ENCODE measurements at regions not wholly inside any gene's neighbourhood (a gene's known extent, or its start where the extent isn't known, plus 50 kb on each side); places are given as distances from the start of the nearest gene placed in this dataset.

DNA sequence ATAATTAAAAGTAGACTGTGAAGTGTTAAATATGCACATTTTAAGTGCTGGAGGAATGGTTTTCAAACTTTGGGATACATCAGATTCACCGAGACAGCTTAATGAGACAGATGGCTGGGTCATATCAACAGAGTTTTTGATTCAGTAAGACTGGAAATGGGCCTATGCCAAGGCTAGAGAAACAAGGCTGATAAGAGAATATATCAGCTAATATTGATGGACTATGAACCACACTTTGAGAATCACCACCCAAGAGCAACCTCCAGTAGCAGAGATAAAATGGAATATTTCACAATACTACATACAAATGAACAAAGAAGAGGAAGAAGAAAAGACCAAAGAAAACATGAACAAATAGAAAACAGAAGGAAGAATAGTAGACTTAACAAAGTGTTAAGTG lies 450.2 kb upstream of the KLHL29 start:
- Histone ChIP-seq H3K27me3 (ENCODE audit: control insufficient read depth in 1 of 2, insufficient read depth in 2 of 2, low read length in 2 of 2) (no peaks in the 10 kb centered on the region), H3K4me3 (ENCODE audit: low read depth in 1 of 2, low read length in 2 of 2) (no peak overlapping the region), H3K27ac (ENCODE audit: low read depth, low read length) (no peak overlapping the region), H3K36me3 (ENCODE audit: insufficient read depth, low read length) (no peaks in the 10 kb centered on the region), H3K9me3 (ENCODE audit: low read length) (no peaks in the 10 kb centered on the region), H3K4me1 (ENCODE audit: insufficient read depth, low read length) (no peaks in the 10 kb centered on the region), H3K9ac (ENCODE audit: low read length) (no peak overlapping the region)

DNA sequence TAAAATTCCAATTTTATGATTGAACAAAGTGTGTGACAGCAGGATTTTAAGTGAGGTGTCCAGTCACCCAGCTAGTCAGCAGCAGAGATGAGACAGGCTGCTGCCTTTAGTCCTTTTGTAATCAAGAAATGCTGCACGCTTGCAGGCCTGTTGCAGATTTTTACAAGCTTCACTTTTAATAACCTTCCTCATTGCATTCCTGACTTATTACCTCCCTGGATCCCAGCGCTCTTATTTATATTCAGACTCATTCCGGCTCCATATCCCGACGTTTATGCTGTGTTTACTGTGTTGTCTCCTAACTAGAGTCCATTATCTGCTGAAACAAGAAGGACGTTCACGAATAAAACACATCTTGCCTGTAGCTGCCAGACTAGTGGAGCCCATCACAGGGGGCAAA lies 442.5 kb upstream of the KLHL29 start:
- Histone ChIP-seq H3K4me1 (ENCODE audit: insufficient read depth, low read length) (no peaks in the 10 kb centered on the region), H3K27me3 (ENCODE audit: control insufficient read depth in 1 of 2, insufficient read depth in 2 of 2, low read length in 2 of 2) (no peaks in the 10 kb centered on the region), H3K36me3 (ENCODE audit: insufficient read depth, low read length) (no peaks in the 10 kb centered on the region), H3K9ac (ENCODE audit: low read length) (no peak overlapping the region), H3K27ac (ENCODE audit: low read depth, low read length) (no peak overlapping the region), H3K9me3 (ENCODE audit: low read length) (no peaks in the 10 kb centered on the region), H3K4me3 (ENCODE audit: low read depth in 1 of 2, low read length in 2 of 2) (no peak overlapping the region)

DNA sequence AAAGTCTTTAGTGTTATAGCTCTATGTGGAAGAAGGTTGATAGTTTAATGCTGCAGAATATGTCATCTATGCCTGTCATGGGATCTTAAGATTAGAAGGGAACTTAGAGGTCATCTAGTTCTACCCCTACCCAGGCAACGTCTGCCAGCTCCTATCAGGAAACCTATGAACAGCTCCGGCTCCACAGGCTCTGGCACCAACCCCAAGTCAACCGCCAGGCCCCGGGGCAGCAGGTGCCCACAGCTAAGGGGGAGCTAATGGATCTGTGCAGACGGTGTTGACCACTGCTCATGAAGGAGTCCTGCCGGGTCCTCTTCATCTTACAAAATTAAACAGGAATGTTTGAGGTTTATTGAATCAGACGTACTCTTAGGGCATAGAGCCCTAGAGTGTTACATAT lies 440.8 kb upstream of the KLHL29 start:
- no peaks in the 10 kb centered on the region for H3K4me1 ChIP-seq (ENCODE audit: insufficient read depth, low read length)
- H3K9ac ChIP-seq (ENCODE audit: low read length), result no peak overlapping the region
- no peaks in the 10 kb centered on the region for H3K36me3 ChIP-seq (ENCODE audit: insufficient read depth, low read length)
- no peaks in the 10 kb centered on the region for H3K27me3 ChIP-seq (ENCODE audit: control insufficient read depth in 1 of 2, insufficient read depth in 2 of 2, low read length in 2 of 2)
- H3K4me3 ChIP-seq (ENCODE audit: low read depth in 1 of 2, low read length in 2 of 2), result no peak overlapping the region
- no peak overlapping the region for H3K27ac ChIP-seq (ENCODE audit: low read depth, low read length)
- H3K9me3 ChIP-seq (ENCODE audit: low read length), result no peaks in the 10 kb centered on the region

DNA sequence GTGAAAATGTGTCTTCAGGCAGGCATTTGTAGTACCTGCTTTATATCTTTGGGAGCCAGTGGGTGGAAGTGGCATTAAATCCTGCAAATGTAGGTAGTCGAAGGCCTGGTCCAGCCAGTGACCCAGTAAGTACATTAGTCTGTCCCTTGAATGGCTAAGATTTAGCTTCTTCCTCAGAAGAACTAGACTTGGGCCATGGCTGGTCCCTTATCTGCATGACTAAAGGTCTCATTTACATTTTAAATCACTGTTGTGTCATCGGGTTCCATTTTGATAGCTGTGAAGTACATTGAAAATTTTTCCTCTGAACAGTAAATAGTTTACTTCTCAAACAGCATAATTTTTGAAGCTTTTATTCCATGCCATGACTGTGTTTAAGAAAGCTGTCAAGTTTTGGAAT lies 438.4 kb upstream of the KLHL29 start:
- no peak overlapping the region for H3K27ac ChIP-seq (ENCODE audit: low read depth, low read length)
- H3K9ac ChIP-seq (ENCODE audit: low read length), result no peak overlapping the region
- H3K9me3 ChIP-seq (ENCODE audit: low read length), result no peaks in the 10 kb centered on the region
- H3K4me1 ChIP-seq (ENCODE audit: insufficient read depth, low read length), result no peaks in the 10 kb centered on the region
- no peaks in the 10 kb centered on the region for H3K36me3 ChIP-seq (ENCODE audit: insufficient read depth, low read length)
- no peak overlapping the region for H3K4me3 ChIP-seq (ENCODE audit: low read depth in 1 of 2, low read length in 2 of 2)
- H3K27me3 ChIP-seq (ENCODE audit: control insufficient read depth in 1 of 2, insufficient read depth in 2 of 2, low read length in 2 of 2), result no peaks in the 10 kb centered on the region

DNA sequence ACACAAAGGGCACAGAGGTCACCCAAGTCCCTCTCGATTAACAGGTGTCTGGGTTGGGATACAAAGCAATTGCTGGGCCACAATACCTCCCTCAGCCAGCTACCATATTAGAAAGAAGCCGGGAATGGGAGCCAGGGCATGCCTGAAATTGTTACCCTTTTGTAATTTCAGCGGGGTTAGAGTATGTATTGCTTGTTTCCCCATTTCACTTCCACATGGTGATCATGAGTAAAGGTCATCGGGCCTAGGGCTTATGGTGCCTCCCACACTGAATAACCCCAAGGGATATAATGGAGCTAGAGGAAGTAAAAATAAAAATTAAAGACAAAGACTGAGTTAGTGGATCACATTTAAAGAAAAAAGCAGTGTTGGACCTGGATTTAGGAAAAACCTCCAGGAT lies 437.2 kb upstream of the KLHL29 start:
- H3K9me3 ChIP-seq (ENCODE audit: low read length), result no peaks in the 10 kb centered on the region
- no peak overlapping the region for H3K27ac ChIP-seq (ENCODE audit: low read depth, low read length)
- H3K9ac ChIP-seq (ENCODE audit: low read length), result no peak overlapping the region
- no peak overlapping the region for H3K4me3 ChIP-seq (ENCODE audit: low read depth in 1 of 2, low read length in 2 of 2)
- H3K4me1 ChIP-seq (ENCODE audit: insufficient read depth, low read length), result peaks cover 5% of the 10 kb centered on the region
- H3K27me3 ChIP-seq (ENCODE audit: control insufficient read depth in 1 of 2, insufficient read depth in 2 of 2, low read length in 2 of 2), result no peaks in the 10 kb centered on the region
- no peaks in the 10 kb centered on the region for H3K36me3 ChIP-seq (ENCODE audit: insufficient read depth, low read length)

DNA sequence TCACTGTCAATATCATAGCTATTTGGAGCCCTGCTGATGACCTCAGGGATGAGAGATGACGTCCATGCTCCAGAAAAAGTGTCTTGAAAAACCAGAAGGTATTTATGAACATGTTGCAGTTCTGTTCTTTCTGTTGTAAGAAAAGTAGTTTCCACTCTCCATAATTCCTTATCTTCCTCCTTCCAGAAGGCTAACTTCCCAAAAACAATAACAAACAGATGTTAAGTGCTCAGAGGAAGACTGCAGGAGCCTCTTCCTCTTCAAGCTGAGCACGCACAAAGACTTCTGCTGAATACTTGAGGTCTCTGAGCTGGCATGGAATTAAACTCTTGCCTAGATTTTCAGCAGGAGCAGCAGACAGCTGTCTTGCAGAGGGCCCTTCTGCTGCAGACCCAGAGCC lies 434.5 kb upstream of the KLHL29 start:
- Histone ChIP-seq H3K27me3 (ENCODE audit: control insufficient read depth in 1 of 2, insufficient read depth in 2 of 2, low read length in 2 of 2) (no peaks in the 10 kb centered on the region), H3K27ac (ENCODE audit: low read depth, low read length) (no peak overlapping the region), H3K36me3 (ENCODE audit: insufficient read depth, low read length) (no peaks in the 10 kb centered on the region), H3K4me3 (ENCODE audit: low read depth in 1 of 2, low read length in 2 of 2) (no peak overlapping the region), H3K9me3 (ENCODE audit: low read length) (no peaks in the 10 kb centered on the region), H3K9ac (ENCODE audit: low read length) (no peak overlapping the region), H3K4me1 (ENCODE audit: insufficient read depth, low read length) (peaks cover 12% of the 10 kb centered on the region)

DNA sequence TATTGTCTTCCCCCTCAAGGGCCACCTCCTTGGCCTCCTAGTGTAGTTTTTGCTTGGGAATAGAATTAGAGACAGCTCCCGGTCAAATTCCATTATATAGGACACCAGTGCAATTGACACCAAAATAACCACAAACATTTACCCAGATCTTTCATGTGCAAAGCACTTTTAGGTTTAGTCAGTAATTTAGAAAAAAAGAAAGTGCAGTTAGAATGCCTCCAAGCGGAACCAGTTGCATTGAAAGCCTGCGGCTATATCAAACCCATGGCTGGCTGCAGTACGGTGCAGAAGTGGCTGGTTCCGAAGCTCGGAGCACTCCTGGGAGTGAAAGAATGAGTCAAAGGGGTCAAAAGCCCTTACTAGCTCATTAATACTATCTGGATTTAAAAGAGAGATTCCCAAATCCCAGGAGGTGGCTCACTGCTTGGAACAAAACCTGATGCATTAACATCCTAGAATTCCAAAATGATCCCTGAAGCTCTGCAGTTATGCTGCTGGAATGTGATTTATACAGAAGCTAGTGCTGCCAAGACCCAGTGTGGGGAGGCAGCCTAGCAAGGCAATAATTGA lies 432.2 kb upstream of the KLHL29 start:
- Histone ChIP-seq H3K4me1 (ENCODE audit: insufficient read depth, low read length) (peaks cover 12% of the 10 kb centered on the region), H3K27ac (ENCODE audit: low read depth, low read length) (no peak overlapping the region), H3K9ac (ENCODE audit: low read length) (no peak overlapping the region), H3K9me3 (ENCODE audit: low read length) (no peaks in the 10 kb centered on the region), H3K36me3 (ENCODE audit: insufficient read depth, low read length) (no peaks in the 10 kb centered on the region), H3K27me3 (ENCODE audit: control insufficient read depth in 1 of 2, insufficient read depth in 2 of 2, low read length in 2 of 2) (no peaks in the 10 kb centered on the region), H3K4me3 (ENCODE audit: low read depth in 1 of 2, low read length in 2 of 2) (peak overlapping the region in 1 of 2 donors; percentile 20)

DNA sequence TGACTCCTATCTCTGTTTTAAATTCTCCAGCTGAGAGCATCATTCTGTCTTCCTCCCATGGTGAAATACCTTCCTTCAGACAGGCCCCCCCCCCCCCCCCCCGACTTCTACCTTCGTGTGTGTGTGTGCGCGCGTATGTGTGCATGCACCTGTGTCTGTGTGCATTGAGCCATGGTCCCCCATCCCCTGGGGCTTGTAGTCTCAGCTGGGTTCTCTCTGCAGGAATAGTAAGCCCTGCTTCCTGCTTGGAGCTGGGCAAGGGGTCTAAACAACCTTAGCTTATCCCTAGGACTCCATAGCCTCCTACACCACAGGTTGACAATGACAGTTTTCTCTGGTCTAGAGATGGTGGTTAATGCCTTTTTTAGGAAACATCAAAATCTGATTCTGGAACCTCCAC lies 427.5 kb upstream of the KLHL29 start:
- Histone ChIP-seq H3K27ac (ENCODE audit: low read depth, low read length) (no peak overlapping the region), H3K4me3 (ENCODE audit: low read depth in 1 of 2, low read length in 2 of 2) (no peak overlapping the region), H3K9ac (ENCODE audit: low read length) (no peak overlapping the region), H3K9me3 (ENCODE audit: low read length) (no peaks in the 10 kb centered on the region), H3K36me3 (ENCODE audit: insufficient read depth, low read length) (no peaks in the 10 kb centered on the region), H3K4me1 (ENCODE audit: insufficient read depth, low read length) (peaks cover 10% of the 10 kb centered on the region), H3K27me3 (ENCODE audit: control insufficient read depth in 1 of 2, insufficient read depth in 2 of 2, low read length in 2 of 2) (no peaks in the 10 kb centered on the region)

DNA sequence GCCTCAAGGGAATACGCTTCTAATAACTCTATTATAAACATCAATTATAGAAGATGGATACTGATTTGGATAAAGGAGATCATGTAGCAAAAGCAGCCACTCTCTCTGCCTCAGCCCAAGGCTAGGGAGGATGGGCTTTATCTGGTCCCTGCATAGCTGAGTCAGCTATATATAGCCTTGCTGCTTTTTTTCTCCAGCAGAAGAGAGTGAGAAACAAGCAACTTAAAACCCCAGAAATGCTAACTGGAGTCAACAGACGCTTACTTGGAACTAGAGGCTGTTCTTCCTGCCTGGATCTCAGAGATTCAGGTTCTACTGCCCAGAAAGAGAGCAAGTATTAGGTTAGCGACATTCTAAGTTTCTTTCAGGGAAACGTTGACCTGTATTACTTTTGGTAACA lies 426.7 kb upstream of the KLHL29 start:
- H3K27ac ChIP-seq (ENCODE audit: low read depth, low read length), result no peak overlapping the region
- no peaks in the 10 kb centered on the region for H3K9me3 ChIP-seq (ENCODE audit: low read length)
- H3K4me3 ChIP-seq (ENCODE audit: low read depth in 1 of 2, low read length in 2 of 2), result no peak overlapping the region
- H3K27me3 ChIP-seq (ENCODE audit: control insufficient read depth in 1 of 2, insufficient read depth in 2 of 2, low read length in 2 of 2), result no peaks in the 10 kb centered on the region
- H3K4me1 ChIP-seq (ENCODE audit: insufficient read depth, low read length), result peaks cover 1% of the 10 kb centered on the region
- H3K9ac ChIP-seq (ENCODE audit: low read length), result no peak overlapping the region
- no peaks in the 10 kb centered on the region for H3K36me3 ChIP-seq (ENCODE audit: insufficient read depth, low read length)

DNA sequence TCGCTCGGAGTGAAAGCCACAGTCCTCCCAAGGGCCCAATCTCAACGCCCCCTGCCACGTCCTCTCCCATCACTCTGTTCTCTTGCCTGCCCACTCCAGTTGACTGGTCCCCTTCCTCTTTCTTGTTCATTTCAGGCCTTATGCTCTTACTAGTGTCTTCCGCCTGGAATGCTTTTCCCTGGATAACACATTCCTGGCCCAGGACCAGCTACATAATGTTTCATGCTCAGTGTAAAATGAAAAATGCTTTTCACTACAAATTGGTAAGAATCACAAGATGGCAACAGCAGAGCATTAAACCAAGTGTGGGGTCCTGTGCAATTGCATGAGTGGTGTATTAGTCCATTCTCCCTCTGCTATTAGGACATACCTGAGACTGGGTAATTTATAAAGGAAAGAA lies 417.2 kb upstream of the KLHL29 start:
- no peaks in the 10 kb centered on the region for H3K4me1 ChIP-seq (ENCODE audit: insufficient read depth, low read length)
- H3K27me3 ChIP-seq (ENCODE audit: control insufficient read depth in 1 of 2, insufficient read depth in 2 of 2, low read length in 2 of 2), result no peaks in the 10 kb centered on the region
- H3K9ac ChIP-seq (ENCODE audit: low read length), result no peak overlapping the region
- no peaks in the 10 kb centered on the region for H3K36me3 ChIP-seq (ENCODE audit: insufficient read depth, low read length)
- no peaks in the 10 kb centered on the region for H3K9me3 ChIP-seq (ENCODE audit: low read length)
- no peak overlapping the region for H3K27ac ChIP-seq (ENCODE audit: low read depth, low read length)
- no peak overlapping the region for H3K4me3 ChIP-seq (ENCODE audit: low read depth in 1 of 2, low read length in 2 of 2)

DNA sequence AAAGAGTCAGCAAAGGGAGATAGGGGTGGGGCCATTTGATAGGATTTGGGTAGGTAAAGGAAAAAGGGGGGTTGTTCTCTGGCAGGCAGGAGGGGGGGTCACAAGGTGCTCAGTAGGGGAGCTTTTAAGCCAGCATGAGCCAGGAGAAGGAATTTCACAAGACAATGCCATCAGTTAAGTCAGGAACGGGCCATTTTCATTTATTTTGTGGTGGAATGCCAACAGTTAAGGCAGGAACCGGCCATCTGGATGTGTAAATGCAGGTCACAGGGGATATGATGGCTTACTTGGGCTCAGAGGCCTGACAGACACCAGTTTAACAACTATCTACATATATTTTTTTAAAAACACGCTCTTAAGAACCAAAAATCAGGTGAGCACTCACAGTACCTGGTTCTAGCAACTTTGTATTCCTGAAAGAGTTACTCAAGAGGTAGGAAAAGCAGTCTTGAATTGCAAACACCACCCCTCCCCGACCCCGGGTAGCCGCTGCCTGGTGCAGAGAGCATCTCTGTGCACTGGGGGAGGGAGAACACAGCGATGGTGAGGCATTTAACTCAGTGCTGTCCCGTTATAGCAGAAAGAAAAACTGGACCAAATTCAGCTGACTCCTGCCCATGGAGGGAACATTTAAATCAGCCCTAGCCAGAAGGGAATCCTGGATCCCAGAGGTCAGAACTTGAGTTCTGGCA lies 414.5 kb upstream of the KLHL29 start:
- Histone ChIP-seq H3K27ac (ENCODE audit: low read depth, low read length) (no peak overlapping the region), H3K36me3 (ENCODE audit: insufficient read depth, low read length) (no peaks in the 10 kb centered on the region), H3K4me3 (ENCODE audit: low read depth in 1 of 2, low read length in 2 of 2) (no peak overlapping the region), H3K9ac (ENCODE audit: low read length) (no peak overlapping the region), H3K9me3 (ENCODE audit: low read length) (no peaks in the 10 kb centered on the region), H3K4me1 (ENCODE audit: insufficient read depth, low read length) (no peaks in the 10 kb centered on the region), H3K27me3 (ENCODE audit: control insufficient read depth in 1 of 2, insufficient read depth in 2 of 2, low read length in 2 of 2) (no peaks in the 10 kb centered on the region)

DNA sequence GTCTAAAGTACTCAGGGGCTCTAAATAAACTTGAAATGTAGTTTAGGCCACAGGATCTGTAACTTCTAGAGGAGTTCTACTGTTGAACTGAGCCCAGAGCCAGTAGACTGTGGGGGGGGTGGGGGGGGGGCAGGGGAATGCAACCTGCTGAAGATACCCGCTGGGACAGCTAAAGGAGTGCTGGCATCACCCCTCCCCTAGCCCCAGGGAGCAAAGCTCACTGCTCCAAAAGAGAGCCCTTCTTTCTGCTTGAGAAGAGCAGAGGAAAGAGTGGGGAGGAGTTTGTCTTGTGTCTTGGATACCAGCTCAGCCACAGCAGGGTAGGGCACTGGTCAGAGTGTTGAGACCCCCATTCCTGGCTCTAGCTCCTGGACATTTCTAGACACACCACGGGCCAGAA lies 414.0 kb upstream of the KLHL29 start:
- H3K9ac ChIP-seq (ENCODE audit: low read length), result no peak overlapping the region
- H3K4me1 ChIP-seq (ENCODE audit: insufficient read depth, low read length), result no peaks in the 10 kb centered on the region
- no peak overlapping the region for H3K27ac ChIP-seq (ENCODE audit: low read depth, low read length)
- no peaks in the 10 kb centered on the region for H3K27me3 ChIP-seq (ENCODE audit: control insufficient read depth in 1 of 2, insufficient read depth in 2 of 2, low read length in 2 of 2)
- H3K9me3 ChIP-seq (ENCODE audit: low read length), result no peaks in the 10 kb centered on the region
- H3K4me3 ChIP-seq (ENCODE audit: low read depth in 1 of 2, low read length in 2 of 2), result no peak overlapping the region
- no peaks in the 10 kb centered on the region for H3K36me3 ChIP-seq (ENCODE audit: insufficient read depth, low read length)
